SU-DHL-6 (cell line): ENCODE measurements at regions not wholly inside any gene's neighbourhood (a gene's known extent, or its start where the extent isn't known, plus 50 kb on each side); places are given as distances from the start of the nearest gene placed in this dataset.

Experiments
- CTCF ChIP-seq: fragments of 200-600 bp; sonication (generic); IDR thresholded peaks from one replicate; pipeline ENCODE4 v1.5.1; 2017; ENCODE audit warnings: antibody characterized with exemption, mild to moderate bottlenecking, low read length, moderate library complexity; ENCODE audit not compliant: insufficient read depth, poor library complexity, severe bottlenecking
- EZH2phosphoT487 ChIP-seq: fragments of 200-600 bp; sonication (generic), shearing (Covaris generic); conservative IDR thresholded peaks from 2 replicates; pipeline ENCODE4 v1.6.1; 2018; ENCODE audit warnings: mild to moderate bottlenecking, antibody characterized with exemption, low read length, moderate library complexity, mixed read lengths

GRCh38 chr1:234994436-234995295, 134.0 kb downstream of the TOMM20 start:
- TF ChIP-seq CTCF (no peak), EZH2phosphoT487 (no peak)
